ENCODE measurements at regions not wholly inside any gene's neighbourhood (a gene's known extent, or its start where the extent isn't known, plus 50 kb on each side); places are given as distances from the start of the nearest gene placed in this dataset.

DNA sequence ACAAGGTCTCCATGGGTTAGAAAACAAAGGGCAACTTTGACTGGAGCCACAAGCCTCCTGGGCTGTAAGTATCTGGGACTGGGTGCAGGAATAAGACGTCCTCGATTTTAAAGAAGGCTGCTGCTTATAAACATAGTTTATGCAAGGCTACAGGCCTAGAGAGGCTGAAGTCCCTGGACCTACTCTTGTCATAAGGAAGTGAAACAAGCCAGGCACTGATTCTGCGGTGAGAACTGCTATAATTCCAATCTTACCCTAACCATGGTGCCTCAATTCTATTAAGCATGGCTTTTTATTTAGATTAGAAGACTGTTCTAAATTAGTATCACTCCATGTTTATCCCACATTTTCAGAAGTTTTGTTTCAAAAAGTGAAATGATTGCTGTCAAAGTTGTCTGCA, 777.6 kb downstream of the PLOD2 start:
- no peaks in the 10 kb centered on the region for H4K20me1 ChIP-seq (ENCODE audit: control insufficient read depth, extremely low read depth, insufficient read depth, low read length)
- H3K4me1 ChIP-seq (ENCODE audit: control insufficient read depth, extremely low read depth, insufficient read depth, low read length): no peaks in the 10 kb centered on the region
- H3K9me1 ChIP-seq (ENCODE audit: control insufficient read depth, extremely low read depth, insufficient read depth, low read length): no peaks in the 10 kb centered on the region
- no peak overlapping the region for H3K4me3 ChIP-seq (ENCODE audit: control insufficient read depth in 2 of 3, extremely low read depth in 1 of 3, insufficient read depth in 2 of 3, low read depth in 1 of 3, low read length in 3 of 3)
- no peak for TF ChIP-seq EZH2 (IDR thresholded peaks at IDR 0.05; ENCODE audit: low read length)
- TF ChIP-seq, protein P1, sequence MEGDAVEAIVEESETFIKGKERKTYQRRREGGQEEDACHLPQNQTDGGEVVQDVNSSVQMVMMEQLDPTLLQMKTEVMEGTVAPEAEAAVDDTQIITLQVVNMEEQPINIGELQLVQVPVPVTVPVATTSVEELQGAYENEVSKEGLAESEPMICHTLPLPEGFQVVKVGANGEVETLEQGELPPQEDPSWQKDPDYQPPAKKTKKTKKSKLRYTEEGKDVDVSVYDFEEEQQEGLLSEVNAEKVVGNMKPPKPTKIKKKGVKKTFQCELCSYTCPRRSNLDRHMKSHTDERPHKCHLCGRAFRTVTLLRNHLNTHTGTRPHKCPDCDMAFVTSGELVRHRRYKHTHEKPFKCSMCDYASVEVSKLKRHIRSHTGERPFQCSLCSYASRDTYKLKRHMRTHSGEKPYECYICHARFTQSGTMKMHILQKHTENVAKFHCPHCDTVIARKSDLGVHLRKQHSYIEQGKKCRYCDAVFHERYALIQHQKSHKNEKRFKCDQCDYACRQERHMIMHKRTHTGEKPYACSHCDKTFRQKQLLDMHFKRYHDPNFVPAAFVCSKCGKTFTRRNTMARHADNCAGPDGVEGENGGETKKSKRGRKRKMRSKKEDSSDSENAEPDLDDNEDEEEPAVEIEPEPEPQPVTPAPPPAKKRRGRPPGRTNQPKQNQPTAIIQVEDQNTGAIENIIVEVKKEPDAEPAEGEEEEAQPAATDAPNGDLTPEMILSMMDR (optimal IDR thresholded peaks at IDR 0.05 in 1 of 3, IDR thresholded peaks at IDR 0.05 in 1 of 3, conservative IDR thresholded peaks at IDR 0.05 in 1 of 3; ENCODE audit: extremely low read depth in 1 of 3, insufficient read depth in 2 of 3, low read length in 3 of 3): no peak
- no peak overlapping the region for H3K9ac ChIP-seq (ENCODE audit: control insufficient read depth, extremely low read depth, insufficient read depth, low read length)
- H3K27me3 ChIP-seq (ENCODE audit: control insufficient read depth, extremely low read depth, insufficient read depth, low read length): no peaks in the 10 kb centered on the region
- H2AFZ ChIP-seq (ENCODE audit: control insufficient read depth, low read length): no peak overlapping the region
- no peaks in the 10 kb centered on the region for H3K36me3 ChIP-seq (ENCODE audit: control insufficient read depth in 2 of 2, extremely low read depth in 1 of 2, insufficient read depth in 2 of 2, low read length in 2 of 2)
- FAIRE-seq (no peak), DNase-seq (ENCODE audit: low read depth, low spot score) (no peak)
- no peaks in the 10 kb centered on the region for H3K9me3 ChIP-seq (ENCODE audit: control insufficient read depth, low read depth, low read length)
- no peak overlapping the region for H3K27ac ChIP-seq (ENCODE audit: control insufficient read depth, insufficient read depth, low read length)
- H3K4me2 ChIP-seq (ENCODE audit: control insufficient read depth, extremely low read depth, insufficient read depth, low read depth, low read length): no peak overlapping the region
- no peaks in the 10 kb centered on the region for H3K79me2 ChIP-seq (ENCODE audit: control insufficient read depth, insufficient read depth, low read length)
- dilution Hi-C loops (cut with MboI; ENCODE audit: extremely low pct_ligation_motif_present, low sequenced_read_pairs): no loop called here

DNA sequence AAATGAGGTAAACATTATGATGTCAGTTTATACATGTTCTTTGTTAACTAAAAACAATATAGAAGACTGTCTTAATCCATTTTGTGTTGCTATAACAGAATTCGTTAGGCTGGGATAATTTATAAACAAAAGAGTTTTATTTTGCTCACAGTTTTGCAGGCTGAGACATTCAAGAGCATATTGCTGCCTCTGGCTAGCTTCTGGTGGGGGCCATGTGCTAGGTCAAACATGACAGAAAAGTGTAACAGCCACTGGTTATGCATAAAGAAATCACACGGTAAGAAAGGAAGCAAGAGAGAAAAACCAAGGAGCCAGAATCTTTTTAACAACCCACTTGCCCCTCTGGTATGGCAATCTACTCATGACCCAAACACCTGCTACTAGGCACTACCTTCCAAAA, 776.7 kb downstream of the PLOD2 start:
- Histone ChIP-seq H2AFZ (ENCODE audit: control insufficient read depth, low read length) (no peak overlapping the region), H4K20me1 (ENCODE audit: control insufficient read depth, extremely low read depth, insufficient read depth, low read length) (no peaks in the 10 kb centered on the region), H3K9me1 (ENCODE audit: control insufficient read depth, extremely low read depth, insufficient read depth, low read length) (no peaks in the 10 kb centered on the region), H3K27me3 (ENCODE audit: control insufficient read depth, extremely low read depth, insufficient read depth, low read length) (no peaks in the 10 kb centered on the region), H3K27ac (ENCODE audit: control insufficient read depth, insufficient read depth, low read length) (no peak overlapping the region), H3K79me2 (ENCODE audit: control insufficient read depth, insufficient read depth, low read length) (no peaks in the 10 kb centered on the region), H3K4me2 (ENCODE audit: control insufficient read depth, extremely low read depth, insufficient read depth, low read depth, low read length) (no peak overlapping the region), H3K9ac (ENCODE audit: control insufficient read depth, extremely low read depth, insufficient read depth, low read length) (no peak overlapping the region), H3K36me3 (ENCODE audit: control insufficient read depth in 2 of 2, extremely low read depth in 1 of 2, insufficient read depth in 2 of 2, low read length in 2 of 2) (no peaks in the 10 kb centered on the region), H3K9me3 (ENCODE audit: control insufficient read depth, low read depth, low read length) (no peaks in the 10 kb centered on the region), H3K4me3 (ENCODE audit: control insufficient read depth in 2 of 3, extremely low read depth in 1 of 3, insufficient read depth in 2 of 3, low read depth in 1 of 3, low read length in 3 of 3) (no peak overlapping the region), H3K4me1 (ENCODE audit: control insufficient read depth, extremely low read depth, insufficient read depth, low read length) (no peaks in the 10 kb centered on the region)
- TF ChIP-seq, protein P1 (optimal IDR thresholded peaks at IDR 0.05 in 1 of 3, IDR thresholded peaks at IDR 0.05 in 1 of 3, conservative IDR thresholded peaks at IDR 0.05 in 1 of 3; ENCODE audit: extremely low read depth in 1 of 3, insufficient read depth in 2 of 3, low read length in 3 of 3): no peak
- no peak for TF ChIP-seq EZH2 (IDR thresholded peaks at IDR 0.05; ENCODE audit: low read length)
- no peak for DNase-seq (ENCODE audit: low read depth, low spot score)
- no peak for FAIRE-seq
- dilution Hi-C loops (cut with MboI; ENCODE audit: extremely low pct_ligation_motif_present, low sequenced_read_pairs): no loop called here
